H1 (cell line): ENCODE measurements at regions not wholly inside any gene's neighbourhood (a gene's known extent, or its start where the extent isn't known, plus 50 kb on each side); places are given as distances from the start of the nearest gene placed in this dataset.

Experiments
- CTCF ChIA-PET: fragments of 300-600 bp; sonication (Branson Sonifier 250); formaldehyde crosslinking; loops from one replicate; lab custom pipeline; 2021; ENCODE audit not compliant: partially characterized antibody; lab: Charles Lee
- POLR2A ChIA-PET: fragments of 300-600 bp; sonication (Branson Sonifier 250); formaldehyde crosslinking; loops from one replicate; lab custom pipeline; 2021; ENCODE audit warnings: inconsistent platforms; ENCODE audit not compliant: partially characterized antibody; lab: Charles Lee
- DNase-seq, 2 experiments: peaks; one replicate each; pipeline versions ENCODE4 v3.0.0 to v3.0.0-alpha.2; 2010 to 2022; ENCODE audit warnings: low spot score in 2 of 2, low read depth in 1 of 2, mixed read lengths in 1 of 2
- FAIRE-seq: peaks from 2 replicates; lab custom pipeline; 2011; peaks lifted over from hg19 to GRCh38; lab: Jason Lieb, UNC
- H2AFZ ChIP-seq: 2 replicates; pipeline ENCODE4 v1.8.1; 2012; ENCODE audit warnings: low read length, inconsistent platforms
- H2AK5ac ChIP-seq: 2 replicates; pipeline ENCODE4 v1.6.1; 2013; ENCODE audit warnings: low read depth, low read length
- H2BK120ac ChIP-seq: replicated peaks from 2 replicates; pipeline ENCODE3; 2013; ENCODE audit warnings: low read depth, low read length, inconsistent platforms
- H2BK12ac ChIP-seq: 2 replicates; pipeline ENCODE4 v1.6.1; 2013; ENCODE audit warnings: low read depth, low read length
- H2BK15ac ChIP-seq: 2 replicates; pipeline ENCODE4 v1.6.1; 2013; ENCODE audit warnings: low read length
- H2BK20ac ChIP-seq: 2 replicates; pipeline ENCODE4 v1.6.1; 2013; ENCODE audit warnings: low read length
- H2BK5ac ChIP-seq: 2 replicates; pipeline ENCODE4 v1.6.1; 2013; ENCODE audit warnings: low read depth, low read length
- H3K14ac ChIP-seq: 2 replicates; pipeline ENCODE4 v1.6.1; 2013; ENCODE audit warnings: inconsistent platforms; ENCODE audit not compliant: insufficient read length
- H3K18ac ChIP-seq: 2 replicates; pipeline ENCODE4 v1.6.1; 2013; ENCODE audit warnings: low read length; ENCODE audit errors: extremely low read depth
- H3K23ac ChIP-seq: 2 replicates; pipeline ENCODE4 v1.6.1; 2013; ENCODE audit warnings: inconsistent platforms; ENCODE audit not compliant: insufficient read length
- H3K23me2 ChIP-seq: 2 replicates; pipeline ENCODE4 v1.6.1; 2013; ENCODE audit warnings: low read depth, low read length
- H3K27ac ChIP-seq: 2 replicates; pipeline ENCODE4 v1.6.1; 2011; ENCODE audit warnings: low read depth, low read length, inconsistent platforms
- H3K27me3 ChIP-seq, 4 experiments: replicated peaks in 1 of 4; 1 replicate in 1 of 4; 2 replicates in 3 of 4; pipeline versions ENCODE4 v1.6.1 to v1.8.1; 2011 to 2013; ENCODE audit warnings: low read length in 3 of 4, mild to moderate bottlenecking in 3 of 4, inconsistent platforms in 2 of 4, mixed read lengths in 2 of 4, moderate library complexity in 1 of 4; ENCODE audit not compliant: control insufficient read depth in 3 of 4, insufficient read depth in 3 of 4; ENCODE audit errors: extremely low read depth in 1 of 4
- H3K36me3 ChIP-seq, 4 experiments: 2 replicates each; pipeline versions ENCODE4 v1.6.1 to v1.8.1; 2011 to 2013; ENCODE audit warnings: mild to moderate bottlenecking in 4 of 4, low read length in 3 of 4, moderate library complexity in 2 of 4, control low read depth in 1 of 4, inconsistent platforms in 1 of 4; ENCODE audit not compliant: insufficient read depth in 4 of 4, control insufficient read depth in 2 of 4
- H3K4ac ChIP-seq: replicated peaks from 2 replicates; pipeline ENCODE3; 2013; ENCODE audit warnings: low read length, low read depth, mixed read lengths, inconsistent platforms; ENCODE audit not compliant: insufficient read length
- H3K4me1 ChIP-seq, 4 experiments: replicated peaks in 1 of 4; 1 replicate in 1 of 4; 2 replicates in 3 of 4; pipeline versions ENCODE4 v1.6.1 to v1.8.1; 2011 to 2013; ENCODE audit warnings: low read length in 3 of 4, inconsistent platforms in 2 of 4, mixed read lengths in 1 of 4; ENCODE audit not compliant: insufficient read depth in 4 of 4, control insufficient read depth in 3 of 4
- H3K4me2 ChIP-seq, 2 experiments: 2 replicates each; pipeline versions ENCODE4 v1.6.1 to v1.8.1; 2011 to 2013; ENCODE audit warnings: low read depth in 2 of 2, low read length in 2 of 2, control low read depth in 1 of 2, inconsistent platforms in 1 of 2, mild to moderate bottlenecking in 1 of 2; ENCODE audit not compliant: insufficient read depth in 1 of 2
- H3K4me3 ChIP-seq, 4 experiments: fragments of 200-600, 300-600 bp in 1 of 4; sonication (generic), shearing (Covaris generic), sonication (Bioruptor Twin) in 1 of 4; 2 replicates each; pipeline versions ENCODE4 v1.5.1 to v1.8.1; 2011 to 2016; ENCODE audit warnings: low read length in 4 of 4, low read depth in 3 of 4, control low read depth in 2 of 4, inconsistent platforms in 2 of 4, mild to moderate bottlenecking in 2 of 4, mixed read lengths in 1 of 4, moderate library complexity in 1 of 4; ENCODE audit not compliant: insufficient read depth in 2 of 4; ENCODE audit errors: extremely low read depth in 1 of 4
- H3K56ac ChIP-seq: replicated peaks from 2 replicates; pipeline ENCODE3; 2013; ENCODE audit warnings: low read depth, mild to moderate bottlenecking, mixed read lengths, low read length, inconsistent platforms; ENCODE audit not compliant: insufficient read length
- H3K79me1 ChIP-seq: 2 replicates; pipeline ENCODE4 v1.6.1; 2013; ENCODE audit warnings: low read depth, low read length, control low read depth
- H3K79me2 ChIP-seq, 2 experiments: 2 replicates each; pipeline versions ENCODE4 v1.6.1 to v1.8.1; 2012 to 2013; ENCODE audit warnings: low read length in 2 of 2, mild to moderate bottlenecking in 2 of 2, inconsistent platforms in 1 of 2; ENCODE audit not compliant: insufficient read depth in 2 of 2, control insufficient read depth in 1 of 2
- H3K9ac ChIP-seq, 4 experiments: replicated peaks in 1 of 4; 1 replicate in 1 of 4; 2 replicates in 3 of 4; pipeline versions ENCODE4 v1.6.1 to v1.8.1; 2011 to 2013; ENCODE audit warnings: low read depth in 3 of 4, low read length in 3 of 4, control low read depth in 2 of 4, mild to moderate bottlenecking in 2 of 4, moderate library complexity in 2 of 4, inconsistent platforms in 1 of 4; ENCODE audit errors: extremely low read depth in 1 of 4
- H3K9me3 ChIP-seq, 2 experiments: 2 replicates each; pipeline versions ENCODE4 v1.6.1 to v1.8.1; 2012 to 2013; ENCODE audit warnings: mild to moderate bottlenecking in 2 of 2, moderate library complexity in 2 of 2, control low read depth in 1 of 2, inconsistent platforms in 1 of 2, low read depth in 1 of 2, low read length in 1 of 2, mixed read lengths in 1 of 2; ENCODE audit not compliant: insufficient read depth in 2 of 2
- H4K20me1 ChIP-seq, 2 experiments: replicated peaks in 1 of 2; 2 replicates each; pipeline versions ENCODE3 to v1.8.1; 2011 to 2013; ENCODE audit warnings: inconsistent platforms in 2 of 2, low read length in 2 of 2, mild to moderate bottlenecking in 1 of 2; ENCODE audit not compliant: insufficient read depth in 2 of 2, control insufficient read depth in 1 of 2
- H4K5ac ChIP-seq: 2 replicates; pipeline ENCODE4 v1.6.1; 2013; ENCODE audit warnings: low read length, low read depth, mixed read lengths, inconsistent platforms; ENCODE audit not compliant: insufficient read length
- H4K8ac ChIP-seq: 2 replicates; pipeline ENCODE4 v1.8.0; 2013; ENCODE audit warnings: mild to moderate bottlenecking, moderate library complexity, low read length, inconsistent platforms; ENCODE audit not compliant: insufficient read depth; ENCODE audit errors: extremely low read depth
- H4K91ac ChIP-seq: replicated peaks from 2 replicates; pipeline ENCODE3; 2013; ENCODE audit warnings: low read length, mixed read lengths, inconsistent platforms; ENCODE audit not compliant: insufficient read length
- GABPA ChIP-seq: IDR thresholded peaks from 2 replicates; pipeline ENCODE4 v1.6.1; 2011; ENCODE audit warnings: mild to moderate bottlenecking, low read length, moderate library complexity, borderline replicate concordance; ENCODE audit not compliant: insufficient read depth
- JUN ChIP-seq: IDR thresholded peaks from 2 replicates; pipeline ENCODE4 v1.6.1; 2011; ENCODE audit warnings: low read depth, mild to moderate bottlenecking, improper control_type of control experiment, low read length
- KDM4A ChIP-seq: IDR thresholded peaks from one replicate; pipeline ENCODE4 v1.7.1; 2012; ENCODE audit warnings: low read depth, mild to moderate bottlenecking, moderate library complexity, low read length, inconsistent platforms; ENCODE audit not compliant: severe bottlenecking
- MAFK ChIP-seq: IDR thresholded peaks from 2 replicates; pipeline ENCODE4 v1.6.1; 2012; ENCODE audit warnings: low read depth, mild to moderate bottlenecking, improper control_type of control experiment, low read length
- RAD21 ChIP-seq, 2 experiments: IDR thresholded peaks in 1 of 2; conservative IDR thresholded peaks in 1 of 2; 2 replicates each; pipeline ENCODE4 v1.6.1; 2011; ENCODE audit warnings: low read depth in 2 of 2, low read length in 2 of 2, improper control_type of control experiment in 1 of 2, inconsistent platforms in 1 of 2, mild to moderate bottlenecking in 1 of 2, moderate library complexity in 1 of 2
- RBBP5 ChIP-seq: IDR thresholded peaks from 2 replicates; pipeline ENCODE4 v1.7.1; 2012; ENCODE audit warnings: low read depth, mild to moderate bottlenecking, inconsistent platforms, low read length, moderate library complexity, borderline replicate concordance
- RXRA ChIP-seq: IDR thresholded peaks from 2 replicates; pipeline ENCODE4 v1.6.1; 2011; ENCODE audit warnings: low read depth, mild to moderate bottlenecking, low read length, moderate library complexity; ENCODE audit not compliant: insufficient read depth
- SP1 ChIP-seq: IDR thresholded peaks from 2 replicates; pipeline ENCODE4 v1.6.1; 2011; ENCODE audit warnings: low read depth, low read length
- SP4 ChIP-seq: IDR thresholded peaks from 2 replicates; pipeline ENCODE4 v1.6.1; 2012; ENCODE audit warnings: low read length, inconsistent platforms
- TBP ChIP-seq: IDR thresholded peaks from 2 replicates; pipeline ENCODE4 v1.6.1; 2011; ENCODE audit warnings: low read depth, low read length, improper control_type of control experiment
- WGBS, 2 experiments: shearing (Covaris generic) in 1 of 2; methylation state at CpG; one replicate each; pipeline versions ENCODE4 v1.1.6 to v1.1.7; 2013 to 2015; ENCODE audit warnings: low lambda C conversion rate in 2 of 2, mixed read lengths in 2 of 2, inconsistent platforms in 1 of 2, low coverage in 1 of 2, missing lambda C conversion rate in 1 of 2; ENCODE audit not compliant: insufficient replicate concordance in 2 of 2, insufficient coverage in 1 of 2, insufficient read length in 1 of 2; ENCODE audit errors: extremely low coverage in 1 of 2, missing lambda C conversion rate in 1 of 2; 5-methylcytosine and 5-hydroxymethylcytosine counted together

DNA sequence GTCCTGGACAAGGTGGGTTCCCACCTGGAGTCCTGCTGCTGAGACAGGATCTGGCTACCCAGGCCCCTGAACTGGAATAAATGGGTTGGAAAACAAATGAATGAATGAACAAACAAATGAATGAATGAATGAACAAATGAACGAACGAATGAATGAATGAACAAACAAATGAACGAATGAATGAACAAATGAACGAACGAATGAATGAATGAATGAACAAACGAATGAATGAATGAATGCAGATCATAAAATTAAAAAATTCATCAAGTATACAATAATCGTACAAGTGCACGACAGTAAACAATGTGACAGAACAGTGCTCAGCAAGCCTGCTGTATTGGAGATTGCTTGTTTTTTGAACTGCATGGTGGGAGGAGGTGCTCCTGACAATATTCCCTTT, 2097.1 kb downstream of the MAT2B start:
- no peak overlapping the region for H3K23ac ChIP-seq
- ChIA-PET POLR2A (no interaction called here), CTCF (interaction anchor here (1.2 kb wide), 1 partner anchor 11 kb away, joined by 5 read pairs; no protein-coding TSS in a partner anchor)
- no peak overlapping the region for H3K4ac ChIP-seq
- no peak overlapping the region for H3K4me3 ChIP-seq
- no peak overlapping the region for H4K91ac ChIP-seq
- H2BK5ac ChIP-seq: no peak overlapping the region
- no peak overlapping the region for H2AK5ac ChIP-seq
- H3K27me3 ChIP-seq: no peaks in the 10 kb centered on the region
- H2AFZ ChIP-seq: no peak overlapping the region
- H3K56ac ChIP-seq: no peak overlapping the region
- 91% methylated on average over 8 of the region's 8 CpGs; no CpG with 5 or more reads in 1 of the 2 experiments for WGBS, 2 experiments
- H4K20me1 ChIP-seq: no peaks in the 10 kb centered on the region
- no peaks in the 10 kb centered on the region for H3K79me1 ChIP-seq
- no peak overlapping the region for H2BK15ac ChIP-seq
- no peak overlapping the region for H3K27ac ChIP-seq
- no peak overlapping the region; the same call in 1 of the 2 replicates for H4K8ac ChIP-seq
- H3K4me2 ChIP-seq: no peak overlapping the region
- peaks cover 2% of the 10 kb centered on the region; the same call in 1 of the 2 replicates for H3K23me2 ChIP-seq
- no peak overlapping the region for H2BK120ac ChIP-seq
- H3K18ac ChIP-seq: no peak overlapping the region
- H3K9me3 ChIP-seq: no peaks in the 10 kb centered on the region
- no peak for TF ChIP-seq MAFK
- no peak for TF ChIP-seq TBP
- no peak for TF ChIP-seq JUN
- no peak for TF ChIP-seq KDM4A
- no peak for TF ChIP-seq GABPA
- TF ChIP-seq SP4: no peak
- TF ChIP-seq RBBP5: no peak
- no peak for TF ChIP-seq RAD21 (IDR thresholded peaks at IDR 0.05 in 1 of 2, conservative IDR thresholded peaks at IDR 0.05 in 1 of 2; ENCODE audit: low read depth in 2 of 2, low read length in 2 of 2)
- no peak for TF ChIP-seq SP1
- TF ChIP-seq RXRA: no peak
- H4K5ac ChIP-seq: no peak overlapping the region
- no peak overlapping the region for H3K14ac ChIP-seq
- no peaks in the 10 kb centered on the region for H3K79me2 ChIP-seq
- H3K36me3 ChIP-seq: no peaks in the 10 kb centered on the region
- H2BK20ac ChIP-seq: no peak overlapping the region
- H2BK12ac ChIP-seq: no peak overlapping the region
- FAIRE-seq: no peak
- no peak for DNase-seq
- H3K9ac ChIP-seq: no peak overlapping the region
- H3K4me1 ChIP-seq: no peaks in the 10 kb centered on the region
